Loucy (cell line): ENCODE measurements at regions not wholly inside any gene's neighbourhood (a gene's known extent, or its start where the extent isn't known, plus 50 kb on each side); places are given as distances from the start of the nearest gene placed in this dataset.
A peak's percentile ranks its signal among the peaks of the same experiment; 100 is the strongest.

Experiments
- EZH2phosphoT487 ChIP-seq: fragments of 200-600 bp; IDR thresholded peaks from 2 replicates; pipeline ENCODE4 v1.6.1; 2018; ENCODE audit warnings: antibody characterized with exemption, mild to moderate bottlenecking, moderate library complexity, borderline replicate concordance
- TF ChIP-seq, protein P1 (sequence below): fragments of 200-600 bp; sonication (generic); conservative IDR thresholded peaks from 2 replicates; pipeline ENCODE4 v1.5.1; 2014; ENCODE audit warnings: mild to moderate bottlenecking, antibody characterized with exemption, low read length

DNA sequence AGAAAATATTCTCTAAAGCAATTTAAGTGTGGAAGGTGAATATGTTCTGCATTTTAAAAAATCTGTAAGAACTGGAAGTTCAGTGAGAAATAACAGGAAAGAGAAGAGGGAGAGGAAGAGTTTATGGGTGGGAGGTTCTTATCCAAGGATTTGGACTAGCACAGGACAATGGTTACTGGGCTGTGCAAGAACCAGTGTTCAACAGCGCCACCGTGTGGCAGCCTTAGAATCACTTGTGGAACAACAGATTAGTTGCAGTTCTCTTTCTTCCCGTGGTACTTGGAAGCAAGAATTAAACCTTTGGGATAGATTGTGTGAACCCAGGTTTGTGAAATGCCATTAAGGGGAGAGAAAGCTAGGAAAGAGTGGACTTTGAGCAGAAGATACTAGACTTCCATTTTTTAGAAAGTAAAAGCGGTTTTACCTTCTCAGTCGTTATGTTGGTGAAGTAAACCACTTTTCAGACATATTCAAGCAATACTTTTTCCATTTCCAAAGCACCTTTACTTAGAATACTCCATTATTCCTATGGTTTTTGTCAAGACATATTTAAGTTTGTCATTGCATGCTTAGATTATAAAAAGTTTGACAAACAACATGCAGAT lies 436.7 kb downstream of the RNF144B start:
- TF ChIP-seq, protein P1, sequence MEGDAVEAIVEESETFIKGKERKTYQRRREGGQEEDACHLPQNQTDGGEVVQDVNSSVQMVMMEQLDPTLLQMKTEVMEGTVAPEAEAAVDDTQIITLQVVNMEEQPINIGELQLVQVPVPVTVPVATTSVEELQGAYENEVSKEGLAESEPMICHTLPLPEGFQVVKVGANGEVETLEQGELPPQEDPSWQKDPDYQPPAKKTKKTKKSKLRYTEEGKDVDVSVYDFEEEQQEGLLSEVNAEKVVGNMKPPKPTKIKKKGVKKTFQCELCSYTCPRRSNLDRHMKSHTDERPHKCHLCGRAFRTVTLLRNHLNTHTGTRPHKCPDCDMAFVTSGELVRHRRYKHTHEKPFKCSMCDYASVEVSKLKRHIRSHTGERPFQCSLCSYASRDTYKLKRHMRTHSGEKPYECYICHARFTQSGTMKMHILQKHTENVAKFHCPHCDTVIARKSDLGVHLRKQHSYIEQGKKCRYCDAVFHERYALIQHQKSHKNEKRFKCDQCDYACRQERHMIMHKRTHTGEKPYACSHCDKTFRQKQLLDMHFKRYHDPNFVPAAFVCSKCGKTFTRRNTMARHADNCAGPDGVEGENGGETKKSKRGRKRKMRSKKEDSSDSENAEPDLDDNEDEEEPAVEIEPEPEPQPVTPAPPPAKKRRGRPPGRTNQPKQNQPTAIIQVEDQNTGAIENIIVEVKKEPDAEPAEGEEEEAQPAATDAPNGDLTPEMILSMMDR, result peak; percentile 82
- TF ChIP-seq EZH2phosphoT487, result no peak
